Progenitor cell of endocrine pancreas (in vitro differentiated cells): ENCODE measurements at regions not wholly inside any gene's neighbourhood (a gene's known extent, or its start where the extent isn't known, plus 50 kb on each side); places are given as distances from the start of the nearest gene placed in this dataset.

Experiments
- DNase-seq: peaks from one replicate; pipeline ENCODE4 v3.0.0; 2021; ENCODE audit warnings: low spot score; ENCODE audit not compliant: unreplicated experiment
- H3K27ac Mint-ChIP-seq: 2 replicates; pipeline ENCODE4 v1.8.0; 2021; ENCODE audit warnings: mild to moderate bottlenecking, moderate library complexity, mixed read lengths
- H3K27me3 Mint-ChIP-seq: 2 replicates; pipeline ENCODE4 v1.8.0; 2021; ENCODE audit warnings: mixed read lengths
- H3K36me3 Mint-ChIP-seq: 2 replicates; pipeline ENCODE4 v1.8.0; 2022; ENCODE audit warnings: mixed read lengths; ENCODE audit not compliant: insufficient read depth
- H3K4me1 Mint-ChIP-seq: 2 replicates; pipeline ENCODE4 v1.8.0; 2021; ENCODE audit warnings: low read depth, mixed read lengths
- H3K4me3 Mint-ChIP-seq: 2 replicates; pipeline ENCODE4 v1.8.0; 2021; ENCODE audit warnings: low read depth, mild to moderate bottlenecking, moderate library complexity, mixed read lengths
- H3K9me3 Mint-ChIP-seq: 2 replicates; pipeline ENCODE4 v1.8.0; 2021; ENCODE audit warnings: low read depth, mixed read lengths
- CTCF ChIP-seq: fragments of 200-600 bp; sonication (generic); IDR thresholded peaks from one replicate; pipeline ENCODE4 v1.5.0; 2021; ENCODE audit warnings: antibody characterized with exemption, mild to moderate bottlenecking; ENCODE audit not compliant: unreplicated experiment

GRCh38 chr9:129439242-129439641 is 181.7 kb downstream of the C9orf50 start:
- DNase-seq = no peak
- H3K36me3 Mint-ChIP-seq = no peaks in the 10 kb centered on the region
- no peak for TF ChIP-seq CTCF
- peaks cover 29% of the 10 kb centered on the region for H3K4me1 Mint-ChIP-seq
- H3K9me3 Mint-ChIP-seq = no peaks in the 10 kb centered on the region
- H3K4me3 Mint-ChIP-seq = no peak overlapping the region
- peaks cover 48% of the 10 kb centered on the region for H3K27me3 Mint-ChIP-seq
- peak overlapping the region; percentile 52 for H3K27ac Mint-ChIP-seq

- no peak for DNase-seq
- peaks cover 19% of the 10 kb centered on the region for H3K4me1 Mint-ChIP-seq
- H3K36me3 Mint-ChIP-seq = no peaks in the 10 kb centered on the region
- TF ChIP-seq CTCF = no peak
- H3K4me3 Mint-ChIP-seq = peak overlapping the region; percentile 51
- no peak overlapping the region for H3K27ac Mint-ChIP-seq
- no peaks in the 10 kb centered on the region for H3K9me3 Mint-ChIP-seq
- peaks cover 51% of the 10 kb centered on the region for H3K27me3 Mint-ChIP-seq
These were observed 183.1 kb downstream of the C9orf50 start for GRCh38 chr9:129437626-129438323.

GRCh38 chr9:129436751-129437625 is 183.9 kb downstream of the C9orf50 start:
- no peaks in the 10 kb centered on the region for H3K36me3 Mint-ChIP-seq
- DNase-seq = no peak
- peaks cover 16% of the 10 kb centered on the region for H3K4me1 Mint-ChIP-seq
- H3K27ac Mint-ChIP-seq = peak overlapping the region; percentile 69
- H3K4me3 Mint-ChIP-seq = peak overlapping the region; percentile 65
- no peaks in the 10 kb centered on the region for H3K9me3 Mint-ChIP-seq
- no peak for TF ChIP-seq CTCF
- H3K27me3 Mint-ChIP-seq = peaks cover 57% of the 10 kb centered on the region

GRCh38 chr9:129435988-129436717 is 184.7 kb downstream of the C9orf50 start:
- H3K27me3 Mint-ChIP-seq = peaks cover 64% of the 10 kb centered on the region
- no peaks in the 10 kb centered on the region for H3K36me3 Mint-ChIP-seq
- no peak for DNase-seq
- H3K27ac Mint-ChIP-seq = no peak overlapping the region
- H3K4me3 Mint-ChIP-seq = peak overlapping the region; percentile 27
- TF ChIP-seq CTCF = no peak
- H3K4me1 Mint-ChIP-seq = peaks cover 21% of the 10 kb centered on the region
- H3K9me3 Mint-ChIP-seq = no peaks in the 10 kb centered on the region

GRCh38 chr9:129435291-129435690 is 185.6 kb downstream of the C9orf50 start:
- Mint-ChIP-seq H3K9me3 (no peaks in the 10 kb centered on the region), H3K36me3 (no peaks in the 10 kb centered on the region), H3K4me1 (peaks cover 17% of the 10 kb centered on the region), H3K4me3 (peak overlapping the region; percentile 22), H3K27me3 (peaks cover 58% of the 10 kb centered on the region), H3K27ac (no peak overlapping the region)
- no peak for DNase-seq
- no peak for TF ChIP-seq CTCF
